AG04450 (cell line): ENCODE measurements at regions not wholly inside any gene's neighbourhood (a gene's known extent, or its start where the extent isn't known, plus 50 kb on each side); places are given as distances from the start of the nearest gene placed in this dataset.

Source experiments
- CTCF ChIA-PET: fragments of 300-600, 350-600 bp; formaldehyde crosslinking; extraction: SDS; loops from one replicate; lab custom pipeline; 2022; ENCODE audit warnings: antibody characterized with exemption, inconsistent platforms; lab: Charles Lee
- POLR2A ChIA-PET: fragments of 350-600 bp; formaldehyde crosslinking; extraction: SDS; loops from one replicate; lab custom pipeline; 2021; ENCODE audit warnings: antibody characterized with exemption, inconsistent platforms; lab: Yijun Ruan, JAX
- DNase-seq: peaks from one replicate; pipeline ENCODE4 v3.0.0-alpha.2; 2011; ENCODE audit warnings: low read depth, low spot score
- H3K27ac ChIP-seq: one replicate; pipeline ENCODE4 v1.5.1; 2012; ENCODE audit warnings: low read depth, low read length, control low read depth
- H3K27me3 ChIP-seq: one replicate; pipeline ENCODE4 v1.6.0; 2012; ENCODE audit warnings: low read length; ENCODE audit not compliant: control insufficient read depth, insufficient read depth
- H3K4me3 ChIP-seq: 2 replicates; pipeline ENCODE4 v1.5.1; 2011; ENCODE audit warnings: mild to moderate bottlenecking, low read depth, low read length, control low read depth
- H3K9me3 ChIP-seq: 2 replicates; pipeline ENCODE4 v1.5.1; 2012; ENCODE audit warnings: low read length; ENCODE audit not compliant: control insufficient read depth, insufficient read depth
- TF ChIP-seq, protein P1 (sequence below): IDR thresholded peaks from 2 replicates; pipeline ENCODE4 v1.5.1; 2011; ENCODE audit warnings: low read depth, low read length, control low read depth, inconsistent platforms

- ChIA-PET CTCF (no interaction called here), POLR2A (no interaction called here)
- Histone ChIP-seq H3K4me3 (no peak overlapping the region), H3K27me3 (no peaks in the 10 kb centered on the region), H3K9me3 (peaks cover 3% of the 10 kb centered on the region; the same call in 1 of the 2 replicates), H3K27ac (no peak overlapping the region)
- no peak for DNase-seq
- TF ChIP-seq, protein P1, sequence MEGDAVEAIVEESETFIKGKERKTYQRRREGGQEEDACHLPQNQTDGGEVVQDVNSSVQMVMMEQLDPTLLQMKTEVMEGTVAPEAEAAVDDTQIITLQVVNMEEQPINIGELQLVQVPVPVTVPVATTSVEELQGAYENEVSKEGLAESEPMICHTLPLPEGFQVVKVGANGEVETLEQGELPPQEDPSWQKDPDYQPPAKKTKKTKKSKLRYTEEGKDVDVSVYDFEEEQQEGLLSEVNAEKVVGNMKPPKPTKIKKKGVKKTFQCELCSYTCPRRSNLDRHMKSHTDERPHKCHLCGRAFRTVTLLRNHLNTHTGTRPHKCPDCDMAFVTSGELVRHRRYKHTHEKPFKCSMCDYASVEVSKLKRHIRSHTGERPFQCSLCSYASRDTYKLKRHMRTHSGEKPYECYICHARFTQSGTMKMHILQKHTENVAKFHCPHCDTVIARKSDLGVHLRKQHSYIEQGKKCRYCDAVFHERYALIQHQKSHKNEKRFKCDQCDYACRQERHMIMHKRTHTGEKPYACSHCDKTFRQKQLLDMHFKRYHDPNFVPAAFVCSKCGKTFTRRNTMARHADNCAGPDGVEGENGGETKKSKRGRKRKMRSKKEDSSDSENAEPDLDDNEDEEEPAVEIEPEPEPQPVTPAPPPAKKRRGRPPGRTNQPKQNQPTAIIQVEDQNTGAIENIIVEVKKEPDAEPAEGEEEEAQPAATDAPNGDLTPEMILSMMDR, result no peak
Observed at GRCh38 chr6:95767897-95768463, 190.6 kb downstream of the MANEA start.

DNA sequence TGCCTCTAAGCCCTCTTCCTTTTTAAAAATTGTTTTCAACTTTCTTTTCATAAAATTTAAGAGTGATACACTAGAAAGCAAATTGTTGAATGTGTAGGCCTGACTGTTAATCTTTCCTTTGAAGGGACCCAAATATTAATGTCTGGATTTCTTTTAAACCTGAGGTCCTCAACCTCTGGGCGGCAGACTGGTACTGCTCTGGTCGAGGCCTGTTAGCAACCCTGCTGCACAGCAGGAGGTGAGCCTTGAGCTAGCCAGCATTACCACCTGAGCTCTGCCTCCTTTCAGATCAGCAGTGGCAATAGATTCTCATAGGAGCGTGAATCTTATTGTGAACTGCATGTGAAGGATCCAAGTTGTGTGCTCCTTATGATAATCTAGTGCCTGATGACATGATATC is 191.2 kb downstream of the MANEA start:
- CTCF ChIA-PET, result no interaction called here

DNA sequence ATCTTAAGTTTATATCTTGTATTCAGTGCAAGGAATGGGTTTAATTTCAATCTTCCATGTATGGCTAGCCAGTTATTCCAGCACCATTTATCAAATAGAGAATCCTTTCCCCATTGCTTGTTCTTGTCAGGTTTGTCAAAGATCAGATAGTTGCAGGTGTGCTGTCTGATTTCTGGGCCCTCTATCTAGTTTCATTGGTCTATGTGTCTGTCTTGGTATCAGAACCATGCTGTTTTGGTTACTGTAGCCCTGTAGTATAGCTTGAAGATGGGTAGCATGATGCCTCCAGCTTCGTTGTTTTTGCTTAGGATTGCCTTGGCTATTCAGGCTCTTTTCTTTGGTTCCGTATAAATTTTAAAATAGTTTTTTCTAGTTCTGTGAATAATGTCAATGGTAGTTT is 200.0 kb downstream of the MANEA start:
- DNase-seq, result no peak
- H3K9me3 ChIP-seq, result peaks cover 9% of the 10 kb centered on the region; the same call in 1 of the 2 replicates
- ChIA-PET CTCF (no interaction called here), POLR2A (no interaction called here)
- H3K4me3 ChIP-seq, result no peak overlapping the region
- no peaks in the 10 kb centered on the region for H3K27me3 ChIP-seq
- no peak overlapping the region for H3K27ac ChIP-seq
- TF ChIP-seq, protein P1, result no peak

More for the DNA sequence above, 191.2 kb downstream of the MANEA start:
- no peak overlapping the region for H3K27ac ChIP-seq
- POLR2A ChIA-PET, result no interaction called here
- DNase-seq, result no peak
- H3K27me3 ChIP-seq, result no peaks in the 10 kb centered on the region
- H3K4me3 ChIP-seq, result no peak overlapping the region
- TF ChIP-seq, protein P1, result no peak
- H3K9me3 ChIP-seq, result peaks cover 3% of the 10 kb centered on the region; the same call in 1 of the 2 replicates

DNA sequence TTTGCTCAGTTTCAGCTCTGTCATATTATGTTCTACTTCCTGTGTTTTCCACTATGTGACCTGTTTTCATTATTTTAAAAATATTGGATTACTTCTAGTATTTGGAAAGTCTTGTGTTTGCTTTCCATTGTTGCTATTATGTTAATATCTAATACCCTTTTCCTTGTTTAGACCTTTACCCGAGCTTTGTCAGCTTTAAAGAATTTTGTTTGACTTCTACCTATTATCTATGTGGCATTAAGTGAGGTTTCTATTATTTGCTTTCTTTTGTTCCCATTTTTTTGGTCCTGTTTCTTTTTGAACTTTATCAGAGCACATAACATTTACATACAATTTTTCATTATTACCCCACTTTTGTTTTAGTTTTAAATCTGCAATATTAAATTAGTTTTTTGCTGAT is 202.7 kb downstream of the MANEA start:
- Histone ChIP-seq H3K27ac (no peak overlapping the region), H3K27me3 (no peaks in the 10 kb centered on the region), H3K9me3 (peaks cover 11% of the 10 kb centered on the region; the same call in 1 of the 2 replicates), H3K4me3 (no peak overlapping the region)
- TF ChIP-seq, protein P1, result no peak
- ChIA-PET CTCF (no interaction called here), POLR2A (no interaction called here)
- no peak for DNase-seq

DNA sequence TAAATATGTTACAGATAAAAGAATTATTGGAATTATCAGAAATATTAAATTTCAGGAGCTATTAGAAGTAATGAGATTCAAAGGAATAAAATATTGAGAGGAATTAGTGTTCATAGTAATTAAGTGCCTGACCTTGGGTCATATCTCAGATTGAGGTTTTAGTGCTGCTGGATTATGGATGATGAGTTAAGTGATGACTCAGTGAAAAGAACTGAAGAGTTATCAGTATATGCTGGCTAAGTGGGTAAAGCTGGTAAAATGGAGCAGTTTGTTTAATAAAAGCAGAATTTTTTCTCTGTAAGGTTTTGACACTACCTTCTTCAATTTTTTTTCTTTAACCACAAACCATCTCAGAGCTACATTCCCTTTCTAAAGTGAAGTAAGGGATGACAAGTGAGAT is 206.7 kb downstream of the MANEA start:
- no peak overlapping the region for H3K4me3 ChIP-seq
- H3K27me3 ChIP-seq, result no peaks in the 10 kb centered on the region
- ChIA-PET CTCF (no interaction called here), POLR2A (no interaction called here)
- TF ChIP-seq, protein P1, result no peak
- DNase-seq, result no peak
- no peak overlapping the region for H3K27ac ChIP-seq
- H3K9me3 ChIP-seq, result peaks cover 11% of the 10 kb centered on the region; the same call in 1 of the 2 replicates
